Heart left ventricle (tissue), 13 donors: ENCODE measurements at regions not wholly inside any gene's neighbourhood (a gene's known extent, or its start where the extent isn't known, plus 50 kb on each side); places are given as distances from the start of the nearest gene placed in this dataset.

Experiments
- CTCF ChIP-seq, 12 donors: fragments of 200-600 bp; sonication (generic) in 4 of 12; IDR thresholded peaks; one replicate each; pipeline versions ENCODE4 v1.5.0 to v1.8.0; 2018 to 2022; ENCODE audit warnings: antibody characterized with exemption in 12 of 12, mild to moderate bottlenecking in 5 of 12
- POLR2A ChIP-seq, 2 donors: fragments of 450-650 bp; IDR thresholded peaks; one replicate each; pipeline ENCODE4 v1.6.1; 2017; ENCODE audit warnings: antibody characterized with exemption in 2 of 2, mild to moderate bottlenecking in 2 of 2, moderate library complexity in 2 of 2
- donor health status: ischemic (EF 13 %, LVEDD 7.1; RV severe dilation, severe dysfunction).
- donor health status: DM: no; HTN: yes; CAD: no.
- donor health status: DM: no; HTN: no; CAD: no.
- donor health status: ischemic (EF 25% LVEDD 6.9; RV normal size, moderate dysfunction).
- donor health status: ischemic (EF 25% LVEDD 5.7; RV mildly dilated, moderate dysfunction).
- donor health status: ischemic (EF 35%, LVEDD 5.7; RV mildly dilated, moderate dysfunction).
- donor health status: nonischemic (EF 11% LVEDD 7.7; RV severe dilation, severe dysfunction).
- donor health status: DM: yes; HTN: yes; CAD: no.
- donor health status: PGD.
- donor health status: ischemic (EF 29% LVEDD 5.4; RV normal size, mild dysfunction).
- donor health status: nonischemic (EF 23%, LVEDD 6.1; RV moderate dilation, normal function).

- TF ChIP-seq CTCF (IDR thresholded peaks at IDR 0.05) (no peak), POLR2A (IDR thresholded peaks at IDR 0.05) (no peak)
Measured at GRCh38 chr10:111289461-111289860, 212.6 kb downstream of the ADRA2A start.
